ENCODE measurements at regions not wholly inside any gene's neighbourhood (a gene's known extent, or its start where the extent isn't known, plus 50 kb on each side); places are given as distances from the start of the nearest gene placed in this dataset.

DNA sequence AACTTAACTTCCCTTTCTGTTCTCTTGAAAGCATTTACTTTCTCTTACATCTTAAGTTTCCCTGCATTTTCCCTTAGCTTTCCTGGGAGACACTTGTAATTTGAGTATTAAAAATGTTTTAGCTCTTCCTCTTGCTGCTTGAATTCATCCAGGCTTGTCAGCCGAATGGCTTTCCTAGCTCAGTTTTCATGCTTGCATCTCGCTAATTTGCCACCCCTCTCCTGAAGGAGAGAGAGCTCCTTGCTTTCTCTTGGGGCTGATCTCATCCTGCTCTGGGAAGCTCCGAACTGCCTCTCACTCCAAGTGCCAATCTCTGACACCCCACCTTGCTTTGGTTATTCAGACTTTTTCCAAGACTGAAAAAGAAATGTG lies 374.6 kb upstream of the TBL1XR1 start:
- H3K9me3 Mint-ChIP-seq, result no peaks in the 10 kb centered on the region
- Histone ChIP-seq H3K4me3 (ENCODE audit: control insufficient read depth in 1 of 2, extremely low read depth in 1 of 2, low read length in 1 of 2) (no peak overlapping the region), H3K27ac (ENCODE audit: low read length) (no peak overlapping the region), H3K36me3 (ENCODE audit: control insufficient read depth in 2 of 2, extremely low read depth in 1 of 2, insufficient read depth in 1 of 2, low read length in 1 of 2) (no peaks in the 10 kb centered on the region), H3K4me1 (ENCODE audit: control insufficient read depth in 1 of 2, extremely low read depth in 1 of 2, insufficient read depth in 2 of 2, low read length in 2 of 2) (no peaks in the 10 kb centered on the region), H3K9me3 (no peaks in the 10 kb centered on the region), H3K27me3 (replicated peaks in 1 of 2; ENCODE audit: control insufficient read depth in 2 of 2, extremely low read depth in 1 of 2, insufficient read depth in 2 of 2, low read length in 1 of 2) (no peaks in the 10 kb centered on the region)
- ChIA-PET POLR2A (interaction anchor here (0.5 to 0.6 kb wide), 2 partner anchors 28 to 262 kb away, joined by 3 to 4 read pairs; no protein-coding TSS in a partner anchor), CTCF (interaction anchor here in 1 of 2 donors (0.5 kb wide), 1 partner anchor 208 kb away, joined by 6 read pairs; no protein-coding TSS in a partner anchor)
- ATAC-seq (replicated peaks in 1 of 4), result no peak
- no peak overlapping the region for H3K4me3 Mint-ChIP-seq
- H3K4me1 Mint-ChIP-seq, result peaks cover 0 to 11% (median 6%) of the 10 kb centered on the region in 3 donors
- H3K27ac Mint-ChIP-seq, result no peak overlapping the region
- H3K36me3 Mint-ChIP-seq, result no peaks in the 10 kb centered on the region
- DNase-seq, result no peak
- no peaks in the 10 kb centered on the region for H3K27me3 Mint-ChIP-seq
- 100% methylated on average over 2 of the region's 3 CpGs for WGBS (ENCODE audit: insufficient coverage)

DNA sequence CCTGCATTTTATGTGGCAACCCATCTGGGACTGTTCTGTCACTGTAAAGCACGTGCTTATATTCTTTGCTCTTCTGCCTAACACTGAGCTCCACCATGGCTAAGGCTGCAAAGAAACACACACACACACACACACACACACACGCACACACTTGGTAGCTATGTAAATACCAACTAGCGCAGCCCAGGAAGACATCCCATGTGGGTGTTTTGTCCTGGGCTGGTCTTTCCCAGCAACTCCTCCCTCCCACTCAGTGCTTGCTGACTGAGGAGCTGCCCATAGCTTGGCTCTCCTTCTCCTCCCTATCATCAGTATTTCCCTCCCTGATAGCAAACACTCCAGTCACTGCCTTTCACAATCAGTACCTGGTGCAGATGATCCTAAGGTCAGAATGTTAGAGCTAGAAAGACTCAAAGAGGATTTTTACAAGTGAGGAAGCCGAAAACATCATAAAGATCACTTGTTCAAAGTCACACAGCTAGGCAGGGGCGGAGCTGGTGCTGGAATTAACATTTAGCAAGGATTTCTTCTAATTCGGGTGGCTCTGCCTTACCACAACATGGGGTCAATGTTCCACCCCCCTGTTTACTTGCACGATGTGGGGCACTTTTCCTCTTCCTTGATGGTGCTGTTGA lies 377.1 kb upstream of the TBL1XR1 start:
- H3K9me3 ChIP-seq, result no peaks in the 10 kb centered on the region
- Mint-ChIP-seq H3K27ac (no peak overlapping the region), H3K4me1 (peaks cover 0 to 11% (median 6%) of the 10 kb centered on the region in 3 donors), H3K9me3 (no peaks in the 10 kb centered on the region), H3K36me3 (no peaks in the 10 kb centered on the region), H3K27me3 (no peaks in the 10 kb centered on the region), H3K4me3 (no peak overlapping the region)
- H3K4me3 ChIP-seq (ENCODE audit: control insufficient read depth in 1 of 2, extremely low read depth in 1 of 2, low read length in 1 of 2), result no peak overlapping the region
- ATAC-seq (replicated peaks in 1 of 4), result no peak
- H3K4me1 ChIP-seq (ENCODE audit: control insufficient read depth in 1 of 2, extremely low read depth in 1 of 2, insufficient read depth in 2 of 2, low read length in 2 of 2), result no peaks in the 10 kb centered on the region
- 82% methylated on average over 3 of the region's 7 CpGs for WGBS (ENCODE audit: insufficient coverage)
- POLR2A ChIA-PET, result interaction anchor here in 1 of 2 donors (0.6 kb wide), 1 partner anchor 75 kb away, joined by 3 read pairs; no protein-coding TSS in a partner anchor
- CTCF ChIA-PET, result interaction anchor here (0.6 to 1.1 kb wide), 2 partner anchors 170 to 523 kb away, joined by 3 read pairs; no protein-coding TSS in a partner anchor
- no peak overlapping the region for H3K27ac ChIP-seq (ENCODE audit: low read length)
- no peak for DNase-seq
- no peaks in the 10 kb centered on the region for H3K36me3 ChIP-seq (ENCODE audit: control insufficient read depth in 2 of 2, extremely low read depth in 1 of 2, insufficient read depth in 1 of 2, low read length in 1 of 2)
- no peaks in the 10 kb centered on the region for H3K27me3 ChIP-seq (replicated peaks in 1 of 2; ENCODE audit: control insufficient read depth in 2 of 2, extremely low read depth in 1 of 2, insufficient read depth in 2 of 2, low read length in 1 of 2)

- H3K4me1 ChIP-seq (ENCODE audit: control insufficient read depth in 1 of 2, extremely low read depth in 1 of 2, insufficient read depth in 2 of 2, low read length in 2 of 2), result no peaks in the 10 kb centered on the region
- POLR2A ChIA-PET, result no interaction called here
These were observed 379.5 kb upstream of the TBL1XR1 start for GRCh38 chr3:177576746-177577145.

DNA sequence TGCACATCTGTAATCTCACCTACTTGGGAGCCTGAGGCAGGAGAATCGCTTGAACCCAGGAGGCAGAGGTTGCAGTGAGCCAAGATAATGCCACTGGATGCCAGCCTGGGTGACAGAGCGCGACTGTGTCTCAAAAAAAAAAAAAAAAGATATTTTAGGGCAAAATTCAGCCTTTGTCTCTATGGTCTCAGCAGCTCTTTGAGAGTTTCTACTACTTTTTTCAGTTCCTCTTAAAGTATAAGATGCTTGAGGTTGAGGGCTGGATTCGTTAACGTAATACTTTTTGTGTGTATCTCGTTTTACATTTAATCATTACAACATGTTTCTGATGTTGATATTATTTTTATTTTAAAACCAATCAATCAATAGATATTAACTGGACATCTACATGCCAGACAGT lies 381.2 kb upstream of the TBL1XR1 start:
- Histone ChIP-seq H3K36me3 (ENCODE audit: control insufficient read depth in 2 of 2, extremely low read depth in 1 of 2, insufficient read depth in 1 of 2, low read length in 1 of 2) (no peaks in the 10 kb centered on the region), H3K27me3 (replicated peaks in 1 of 2; ENCODE audit: control insufficient read depth in 2 of 2, extremely low read depth in 1 of 2, insufficient read depth in 2 of 2, low read length in 1 of 2) (no peaks in the 10 kb centered on the region), H3K4me3 (ENCODE audit: control insufficient read depth in 1 of 2, extremely low read depth in 1 of 2, low read length in 1 of 2) (no peak overlapping the region), H3K27ac (ENCODE audit: low read length) (no peak overlapping the region), H3K9me3 (no peaks in the 10 kb centered on the region), H3K4me1 (ENCODE audit: control insufficient read depth in 1 of 2, extremely low read depth in 1 of 2, insufficient read depth in 2 of 2, low read length in 2 of 2) (no peaks in the 10 kb centered on the region)
- ChIA-PET CTCF (no interaction called here), POLR2A (no interaction called here)
- H3K27me3 Mint-ChIP-seq, result no peaks in the 10 kb centered on the region
- ATAC-seq (replicated peaks in 1 of 4) (no peak), DNase-seq (no peak)
- 49% methylated on average over 3 of the region's 6 CpGs for WGBS (ENCODE audit: insufficient coverage)
- no peak overlapping the region for H3K27ac Mint-ChIP-seq
- no peak overlapping the region for H3K4me3 Mint-ChIP-seq
- peaks cover 0 to 11% (median 0%) of the 10 kb centered on the region in 3 donors for H3K4me1 Mint-ChIP-seq
- no peaks in the 10 kb centered on the region for H3K36me3 Mint-ChIP-seq
- H3K9me3 Mint-ChIP-seq, result no peaks in the 10 kb centered on the region

More at GRCh38 chr3:177576746-177577145, 379.5 kb upstream of the TBL1XR1 start:
- Histone ChIP-seq H3K9me3 (no peaks in the 10 kb centered on the region), H3K4me3 (ENCODE audit: control insufficient read depth in 1 of 2, extremely low read depth in 1 of 2, low read length in 1 of 2) (no peak overlapping the region), H3K36me3 (ENCODE audit: control insufficient read depth in 2 of 2, extremely low read depth in 1 of 2, insufficient read depth in 1 of 2, low read length in 1 of 2) (no peaks in the 10 kb centered on the region), H3K27me3 (replicated peaks in 1 of 2; ENCODE audit: control insufficient read depth in 2 of 2, extremely low read depth in 1 of 2, insufficient read depth in 2 of 2, low read length in 1 of 2) (no peaks in the 10 kb centered on the region), H3K27ac (ENCODE audit: low read length) (no peak overlapping the region)
- DNase-seq (no peak), ATAC-seq (replicated peaks in 1 of 4) (no peak)
- no peaks in the 10 kb centered on the region for H3K9me3 Mint-ChIP-seq
- no CpG with 5 or more reads among the region's 4 CpGs for WGBS (ENCODE audit: insufficient coverage)
- peaks cover 0 to 11% (median 0%) of the 10 kb centered on the region in 3 donors for H3K4me1 Mint-ChIP-seq
- CTCF ChIA-PET, result no interaction called here
- no peaks in the 10 kb centered on the region for H3K36me3 Mint-ChIP-seq
- H3K27ac Mint-ChIP-seq, result no peak overlapping the region
- H3K4me3 Mint-ChIP-seq, result no peak overlapping the region
- no peaks in the 10 kb centered on the region for H3K27me3 Mint-ChIP-seq

DNA sequence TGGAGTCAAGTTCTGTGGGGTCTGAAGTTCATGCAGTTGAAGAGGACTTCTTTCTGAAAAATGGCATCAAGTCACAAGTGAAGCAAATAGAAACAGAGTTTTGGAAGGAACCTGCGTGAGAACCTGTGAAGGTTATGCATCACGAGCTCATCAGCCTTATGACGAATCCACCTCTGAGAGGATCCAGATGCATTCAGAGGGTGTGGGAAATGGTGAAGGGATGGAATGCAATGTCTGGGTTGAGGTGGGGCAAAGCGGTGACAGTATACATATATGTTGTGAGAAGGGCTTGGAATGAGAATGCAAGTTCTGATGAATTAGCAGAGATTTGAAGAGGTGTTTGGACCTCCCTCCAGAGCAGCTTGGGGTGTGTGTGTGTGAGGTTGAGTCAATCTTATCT lies 382.1 kb upstream of the TBL1XR1 start:
- no peaks in the 10 kb centered on the region for H3K4me1 ChIP-seq (ENCODE audit: control insufficient read depth in 1 of 2, extremely low read depth in 1 of 2, insufficient read depth in 2 of 2, low read length in 2 of 2)
- no peak overlapping the region for H3K4me3 Mint-ChIP-seq
- H3K4me1 Mint-ChIP-seq, result peaks cover 0 to 10% (median 0%) of the 10 kb centered on the region in 3 donors
- H3K9me3 ChIP-seq, result no peaks in the 10 kb centered on the region
- no peak overlapping the region for H3K27ac ChIP-seq (ENCODE audit: low read length)
- ChIA-PET POLR2A (no interaction called here), CTCF (no interaction called here)
- H3K36me3 Mint-ChIP-seq, result no peaks in the 10 kb centered on the region
- H3K36me3 ChIP-seq (ENCODE audit: control insufficient read depth in 2 of 2, extremely low read depth in 1 of 2, insufficient read depth in 1 of 2, low read length in 1 of 2), result no peaks in the 10 kb centered on the region
- H3K4me3 ChIP-seq (ENCODE audit: control insufficient read depth in 1 of 2, extremely low read depth in 1 of 2, low read length in 1 of 2), result no peak overlapping the region
- WGBS (ENCODE audit: insufficient coverage), result 98% methylated on average over 4 of the region's 4 CpGs
- H3K27me3 ChIP-seq (replicated peaks in 1 of 2; ENCODE audit: control insufficient read depth in 2 of 2, extremely low read depth in 1 of 2, insufficient read depth in 2 of 2, low read length in 1 of 2), result no peaks in the 10 kb centered on the region
- no peak for ATAC-seq (replicated peaks in 1 of 4)
- DNase-seq, result no peak
- no peaks in the 10 kb centered on the region for H3K27me3 Mint-ChIP-seq
- H3K27ac Mint-ChIP-seq, result no peak overlapping the region
- H3K9me3 Mint-ChIP-seq, result no peaks in the 10 kb centered on the region

DNA sequence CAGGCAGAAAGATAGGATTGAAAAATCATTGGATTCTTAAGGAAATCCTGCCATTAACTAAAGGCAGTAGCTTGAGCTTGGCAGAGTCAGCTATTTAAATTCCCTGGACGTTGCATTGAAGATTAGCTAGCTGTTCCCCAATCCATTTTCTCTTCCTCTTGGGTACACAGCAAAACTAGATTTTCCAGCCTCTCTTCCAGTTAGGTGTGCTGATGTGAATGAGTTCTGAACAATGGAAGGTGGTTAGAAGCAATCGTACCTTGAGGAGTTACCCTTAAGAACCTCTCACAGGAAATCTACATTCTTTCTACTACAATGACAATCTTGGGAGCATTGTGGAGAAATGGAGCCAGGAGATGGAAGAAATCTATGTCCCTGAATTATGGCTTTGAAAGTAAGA lies 383.2 kb upstream of the TBL1XR1 start:
- ChIA-PET CTCF (interaction anchor here in 1 of 2 donors (0.6 kb wide), 1 partner anchor 49 kb away, joined by 3 read pairs; no protein-coding TSS in a partner anchor), POLR2A (no interaction called here)
- Histone ChIP-seq H3K9me3 (no peaks in the 10 kb centered on the region), H3K27ac (ENCODE audit: low read length) (no peak overlapping the region), H3K36me3 (ENCODE audit: control insufficient read depth in 2 of 2, extremely low read depth in 1 of 2, insufficient read depth in 1 of 2, low read length in 1 of 2) (no peaks in the 10 kb centered on the region), H3K27me3 (replicated peaks in 1 of 2; ENCODE audit: control insufficient read depth in 2 of 2, extremely low read depth in 1 of 2, insufficient read depth in 2 of 2, low read length in 1 of 2) (no peaks in the 10 kb centered on the region), H3K4me1 (ENCODE audit: control insufficient read depth in 1 of 2, extremely low read depth in 1 of 2, insufficient read depth in 2 of 2, low read length in 2 of 2) (no peaks in the 10 kb centered on the region), H3K4me3 (ENCODE audit: control insufficient read depth in 1 of 2, extremely low read depth in 1 of 2, low read length in 1 of 2) (no peak overlapping the region)
- no CpG with 5 or more reads among the region's 2 CpGs for WGBS (ENCODE audit: insufficient coverage)
- Mint-ChIP-seq H3K9me3 (no peaks in the 10 kb centered on the region), H3K27ac (no peak overlapping the region), H3K36me3 (no peaks in the 10 kb centered on the region), H3K4me3 (no peak overlapping the region), H3K4me1 (no peaks in the 10 kb centered on the region), H3K27me3 (no peaks in the 10 kb centered on the region)
- no peak for DNase-seq
- no peak for ATAC-seq (replicated peaks in 1 of 4)
